A549 (cell line): ENCODE measurements at regions not wholly inside any gene's neighbourhood (a gene's known extent, or its start where the extent isn't known, plus 50 kb on each side); places are given as distances from the start of the nearest gene placed in this dataset.
A peak's percentile ranks its signal among the peaks of the same experiment; 100 is the strongest.

Source experiments
- ATAC-seq, 2 experiments: fragments of 200-7000 bp in 1 of 2; fragments of >200 bp in 1 of 2; cut with Nextera tagmentation in 1 of 2; cut with Tn5 transposase in 1 of 2; 3 replicates each; pipeline versions ENCODE4 v1.8.0 to v1.9.1; 2018 to 2020; ENCODE audit warnings: mild to moderate bottlenecking in 1 of 2, moderate library complexity in 1 of 2
- CTCF ChIA-PET: fragments of 300-600 bp; sonication (Branson Sonifier 250); formaldehyde crosslinking; extraction: SDS; loops from one replicate; lab custom pipeline; 2021; ENCODE audit warnings: antibody characterized with exemption, inconsistent platforms; lab: Yijun Ruan, JAX
- POLR2A ChIA-PET: fragments of 350-600 bp; formaldehyde crosslinking; extraction: SDS; loops from one replicate; lab custom pipeline; 2021; ENCODE audit warnings: antibody characterized with exemption, inconsistent platforms; lab: Yijun Ruan, JAX
- DNase-seq, 2 experiments: peaks; one replicate each; pipeline versions ENCODE4 v3.0.0 to v3.0.0-alpha.2; 2011 to 2016; ENCODE audit warnings: low read depth in 1 of 2, low spot score in 1 of 2
- FAIRE-seq: peaks from 2 replicates; lab custom pipeline; 2011; peaks lifted over from hg19 to GRCh38; lab: Jason Lieb, UNC
- H3K27ac ChIP-seq, 2 experiments: fragments of >200 bp; sonication (Bioruptor Twin); formaldehyde crosslinking; 3 replicates each; pipeline ENCODE4 v1.5.1; 2016 to 2017
- H3K4me1 ChIP-seq: fragments of >200 bp; sonication (Bioruptor Twin); formaldehyde crosslinking; 3 replicates; pipeline ENCODE4 v1.6.1; 2016
- H3K4me2 ChIP-seq: fragments of >200 bp; sonication (Bioruptor Twin); formaldehyde crosslinking; 3 replicates; pipeline ENCODE4 v1.6.1; 2016
- H3K4me3 ChIP-seq: fragments of >200 bp; sonication (Bioruptor Twin); formaldehyde crosslinking; 3 replicates; pipeline ENCODE4 v1.5.1; 2016
- H3K9me3 ChIP-seq: fragments of >200 bp; sonication (Bioruptor Twin); formaldehyde crosslinking; 3 replicates; pipeline ENCODE4 v1.6.1; 2016
- BHLHE40 ChIP-seq: IDR thresholded peaks from 2 replicates; pipeline ENCODE4 v1.6.1; 2012; ENCODE audit warnings: low read depth, low read length, inconsistent platforms
- EHF ChIP-seq: fragments of 250-450 bp; sonication (Bioruptor Pico); IDR thresholded peaks from 2 replicates; pipeline ENCODE4 v1.5.0; 2020; ENCODE audit warnings: mild to moderate bottlenecking
- EHMT2 ChIP-seq: fragments of 200-600 bp; sonication (generic); IDR thresholded peaks from 2 replicates; pipeline ENCODE4 v1.6.1; 2016; ENCODE audit warnings: antibody characterized with exemption, low read depth, mild to moderate bottlenecking, moderate library complexity
- EP300 ChIP-seq, 2 experiments: fragments of >200 bp; sonication (Bioruptor Twin); formaldehyde crosslinking; IDR thresholded peaks; 2 replicates in 1 of 2; 3 replicates in 1 of 2; pipeline ENCODE4 v1.6.1; 2016 to 2017
- FOSB ChIP-seq: fragments of 250-450 bp; sonication (Bioruptor Pico); IDR thresholded peaks from 2 replicates; pipeline ENCODE4 v1.5.0; 2020; ENCODE audit warnings: mild to moderate bottlenecking, moderate library complexity
- FOSL2 ChIP-seq, 2 experiments: fragments of 450-650 bp in 1 of 2; fragments of >200 bp in 1 of 2; sonication (Bioruptor Twin) in 1 of 2; formaldehyde crosslinking; IDR thresholded peaks; 2 replicates each; pipeline versions ENCODE4 v1.5.0 to v1.6.1; 2016 to 2020; ENCODE audit warnings: mild to moderate bottlenecking in 1 of 2, moderate library complexity in 1 of 2
- JUN ChIP-seq, 2 experiments: fragments of >200 bp; sonication (Bioruptor Twin); formaldehyde crosslinking; IDR thresholded peaks; 2 replicates in 1 of 2; 3 replicates in 1 of 2; pipeline ENCODE4 v1.6.1; 2016 to 2017
- JUNB ChIP-seq: fragments of >200 bp; sonication (Bioruptor Twin); formaldehyde crosslinking; IDR thresholded peaks from 2 replicates; pipeline ENCODE4 v1.6.1; 2016
- KDM1A ChIP-seq: fragments of 200-600 bp; sonication (generic); IDR thresholded peaks from 2 replicates; pipeline ENCODE4 v1.6.1; 2016; ENCODE audit warnings: low read depth, mild to moderate bottlenecking
- MAX ChIP-seq: IDR thresholded peaks from 2 replicates; pipeline ENCODE4 v1.6.1; 2012
- RCOR1 ChIP-seq: fragments of 150-350 bp; IDR thresholded peaks from 2 replicates; pipeline ENCODE4 v1.6.1; 2014; ENCODE audit warnings: antibody characterized with exemption, low read length, low read depth
- RNF2 ChIP-seq: fragments of 200-600 bp; sonication (generic); IDR thresholded peaks from 2 replicates; pipeline ENCODE4 v1.6.1; 2016; ENCODE audit warnings: low read depth, mild to moderate bottlenecking, antibody characterized with exemption, moderate library complexity, borderline replicate concordance
- SMC3 ChIP-seq: fragments of >200 bp; sonication (Bioruptor Twin); formaldehyde crosslinking; IDR thresholded peaks from 3 replicates; pipeline ENCODE4 v1.6.1; 2018; ENCODE audit warnings: inconsistent platforms
- ZNF302 ChIP-seq: fragments of 250-450 bp; sonication (Bioruptor Pico); IDR thresholded peaks from 2 replicates; pipeline ENCODE4 v1.9.0; 2021; ENCODE audit warnings: inconsistent platforms, mild to moderate bottlenecking, moderate library complexity
- WGBS: methylation state at CpG from one replicate; pipeline ENCODE4 v1.1.6; 2017; ENCODE audit errors: missing lambda C conversion rate; 5-methylcytosine and 5-hydroxymethylcytosine counted together
- TF ChIP-seq, protein P1 (sequence below): fragments of 200-600 bp; sonication (generic); IDR thresholded peaks from 2 replicates; pipeline ENCODE4 v1.6.1; 2016; ENCODE audit warnings: antibody characterized with exemption, mild to moderate bottlenecking, moderate library complexity
- TF ChIP-seq, protein P2 (sequence below): fragments of 250-450 bp; sonication (Bioruptor Pico); IDR thresholded peaks from 2 replicates; pipeline ENCODE4 v1.5.0; 2020; ENCODE audit warnings: low read depth, mild to moderate bottlenecking, moderate library complexity
- TF ChIP-seq, protein P3 (sequence below): fragments of >200 bp; sonication (Bioruptor Twin); formaldehyde crosslinking; IDR thresholded peaks from 3 replicates; pipeline ENCODE4 v1.6.1; 2016
- TF ChIP-seq, protein P4 (sequence below): fragments of >200 bp; sonication (Bioruptor Twin); formaldehyde crosslinking; IDR thresholded peaks from 3 replicates; pipeline ENCODE4 v1.5.1; 2016

DNA sequence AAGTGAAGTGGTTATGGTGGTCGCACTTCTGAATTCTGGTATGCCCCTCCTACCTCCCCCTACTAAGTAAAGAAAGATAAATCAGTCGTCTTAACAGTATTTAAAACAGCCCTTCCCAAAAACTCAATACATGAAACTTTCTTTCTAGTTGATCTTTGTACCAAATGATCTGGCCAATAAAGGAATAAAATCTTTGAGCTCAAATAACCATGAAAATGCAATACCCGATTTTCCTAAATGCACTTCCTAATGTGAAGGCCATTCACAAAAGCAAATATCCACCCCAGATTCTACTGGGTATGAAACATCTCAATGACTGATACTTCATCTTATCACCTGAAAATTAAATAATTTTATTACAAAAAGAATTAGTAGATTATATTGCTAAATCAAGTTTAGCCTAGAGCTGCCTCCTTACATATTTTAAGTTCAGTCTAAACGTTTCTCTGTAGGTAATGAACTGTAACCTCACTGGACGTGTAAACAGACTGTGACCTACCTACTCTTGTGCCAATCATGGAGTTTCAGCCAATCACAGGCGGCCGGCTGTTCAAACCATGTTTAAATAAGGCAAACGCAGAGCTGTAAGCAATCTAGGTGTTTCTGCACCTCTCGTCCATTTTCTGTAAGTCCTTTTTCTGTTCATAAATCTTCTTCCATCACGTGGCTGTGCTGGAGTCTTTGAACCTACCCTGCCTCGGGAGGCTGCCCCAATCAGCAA lies 146.9 kb upstream of the AKR1E2 start:
- Histone ChIP-seq H3K9me3 (no peaks in the 10 kb centered on the region), H3K4me1 (peaks cover 41% of the 10 kb centered on the region)
- TF ChIP-seq FOSB (no peak), EHMT2 (no peak), FOSL2 (IDR thresholded peaks at IDR 0.05) (no peak), FOSL2 (CRISPR knock-in tag; IDR thresholded peaks at IDR 0.05) (no peak), RNF2 (no peak), KDM1A (no peak), SMC3 (no peak), RCOR1 (no peak), ZNF302 (CRISPR knock-in tag) (no peak)
- TF ChIP-seq, protein P1, sequence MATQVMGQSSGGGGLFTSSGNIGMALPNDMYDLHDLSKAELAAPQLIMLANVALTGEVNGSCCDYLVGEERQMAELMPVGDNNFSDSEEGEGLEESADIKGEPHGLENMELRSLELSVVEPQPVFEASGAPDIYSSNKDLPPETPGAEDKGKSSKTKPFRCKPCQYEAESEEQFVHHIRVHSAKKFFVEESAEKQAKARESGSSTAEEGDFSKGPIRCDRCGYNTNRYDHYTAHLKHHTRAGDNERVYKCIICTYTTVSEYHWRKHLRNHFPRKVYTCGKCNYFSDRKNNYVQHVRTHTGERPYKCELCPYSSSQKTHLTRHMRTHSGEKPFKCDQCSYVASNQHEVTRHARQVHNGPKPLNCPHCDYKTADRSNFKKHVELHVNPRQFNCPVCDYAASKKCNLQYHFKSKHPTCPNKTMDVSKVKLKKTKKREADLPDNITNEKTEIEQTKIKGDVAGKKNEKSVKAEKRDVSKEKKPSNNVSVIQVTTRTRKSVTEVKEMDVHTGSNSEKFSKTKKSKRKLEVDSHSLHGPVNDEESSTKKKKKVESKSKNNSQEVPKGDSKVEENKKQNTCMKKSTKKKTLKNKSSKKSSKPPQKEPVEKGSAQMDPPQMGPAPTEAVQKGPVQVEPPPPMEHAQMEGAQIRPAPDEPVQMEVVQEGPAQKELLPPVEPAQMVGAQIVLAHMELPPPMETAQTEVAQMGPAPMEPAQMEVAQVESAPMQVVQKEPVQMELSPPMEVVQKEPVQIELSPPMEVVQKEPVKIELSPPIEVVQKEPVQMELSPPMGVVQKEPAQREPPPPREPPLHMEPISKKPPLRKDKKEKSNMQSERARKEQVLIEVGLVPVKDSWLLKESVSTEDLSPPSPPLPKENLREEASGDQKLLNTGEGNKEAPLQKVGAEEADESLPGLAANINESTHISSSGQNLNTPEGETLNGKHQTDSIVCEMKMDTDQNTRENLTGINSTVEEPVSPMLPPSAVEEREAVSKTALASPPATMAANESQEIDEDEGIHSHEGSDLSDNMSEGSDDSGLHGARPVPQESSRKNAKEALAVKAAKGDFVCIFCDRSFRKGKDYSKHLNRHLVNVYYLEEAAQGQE, result no peak
- TF ChIP-seq, protein P2, sequence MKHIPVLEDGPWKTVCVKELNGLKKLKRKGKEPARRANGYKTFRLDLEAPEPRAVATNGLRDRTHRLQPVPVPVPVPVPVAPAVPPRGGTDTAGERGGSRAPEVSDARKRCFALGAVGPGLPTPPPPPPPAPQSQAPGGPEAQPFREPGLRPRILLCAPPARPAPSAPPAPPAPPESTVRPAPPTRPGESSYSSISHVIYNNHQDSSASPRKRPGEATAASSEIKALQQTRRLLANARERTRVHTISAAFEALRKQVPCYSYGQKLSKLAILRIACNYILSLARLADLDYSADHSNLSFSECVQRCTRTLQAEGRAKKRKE, result no peak
- TF ChIP-seq, protein P3, sequence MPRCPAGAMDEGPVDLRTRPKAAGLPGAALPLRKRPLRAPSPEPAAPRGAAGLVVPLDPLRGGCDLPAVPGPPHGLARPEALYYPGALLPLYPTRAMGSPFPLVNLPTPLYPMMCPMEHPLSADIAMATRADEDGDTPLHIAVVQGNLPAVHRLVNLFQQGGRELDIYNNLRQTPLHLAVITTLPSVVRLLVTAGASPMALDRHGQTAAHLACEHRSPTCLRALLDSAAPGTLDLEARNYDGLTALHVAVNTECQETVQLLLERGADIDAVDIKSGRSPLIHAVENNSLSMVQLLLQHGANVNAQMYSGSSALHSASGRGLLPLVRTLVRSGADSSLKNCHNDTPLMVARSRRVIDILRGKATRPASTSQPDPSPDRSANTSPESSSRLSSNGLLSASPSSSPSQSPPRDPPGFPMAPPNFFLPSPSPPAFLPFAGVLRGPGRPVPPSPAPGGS, result no peak
- TF ChIP-seq, protein P4, sequence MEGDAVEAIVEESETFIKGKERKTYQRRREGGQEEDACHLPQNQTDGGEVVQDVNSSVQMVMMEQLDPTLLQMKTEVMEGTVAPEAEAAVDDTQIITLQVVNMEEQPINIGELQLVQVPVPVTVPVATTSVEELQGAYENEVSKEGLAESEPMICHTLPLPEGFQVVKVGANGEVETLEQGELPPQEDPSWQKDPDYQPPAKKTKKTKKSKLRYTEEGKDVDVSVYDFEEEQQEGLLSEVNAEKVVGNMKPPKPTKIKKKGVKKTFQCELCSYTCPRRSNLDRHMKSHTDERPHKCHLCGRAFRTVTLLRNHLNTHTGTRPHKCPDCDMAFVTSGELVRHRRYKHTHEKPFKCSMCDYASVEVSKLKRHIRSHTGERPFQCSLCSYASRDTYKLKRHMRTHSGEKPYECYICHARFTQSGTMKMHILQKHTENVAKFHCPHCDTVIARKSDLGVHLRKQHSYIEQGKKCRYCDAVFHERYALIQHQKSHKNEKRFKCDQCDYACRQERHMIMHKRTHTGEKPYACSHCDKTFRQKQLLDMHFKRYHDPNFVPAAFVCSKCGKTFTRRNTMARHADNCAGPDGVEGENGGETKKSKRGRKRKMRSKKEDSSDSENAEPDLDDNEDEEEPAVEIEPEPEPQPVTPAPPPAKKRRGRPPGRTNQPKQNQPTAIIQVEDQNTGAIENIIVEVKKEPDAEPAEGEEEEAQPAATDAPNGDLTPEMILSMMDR, result no peak
- TF ChIP-seq, all 56 proteins: peak for 0
- Histone ChIP-seq H3K27ac (peak overlapping the region; percentile 86 to 87), H3K4me2 (peak overlapping the region; percentile 79), H3K4me3 (no peak overlapping the region)
- DNase-seq, result no peak
- ChIA-PET CTCF (interaction anchor here (0.6 kb wide), 1 partner anchor 1439 kb away, joined by 3 read pairs; no protein-coding TSS in a partner anchor), POLR2A (interaction anchor here (2.3 to 3.2 kb wide), 2 partner anchors 47 to 894 kb away, joined by 11 to 15 read pairs; partner anchors contain the start of gene KLF6)
- ATAC-seq, result no peak
- FAIRE-seq, result peak; percentile 28
- WGBS, result 86% methylated on average over 11 of the region's 11 CpGs

DNA sequence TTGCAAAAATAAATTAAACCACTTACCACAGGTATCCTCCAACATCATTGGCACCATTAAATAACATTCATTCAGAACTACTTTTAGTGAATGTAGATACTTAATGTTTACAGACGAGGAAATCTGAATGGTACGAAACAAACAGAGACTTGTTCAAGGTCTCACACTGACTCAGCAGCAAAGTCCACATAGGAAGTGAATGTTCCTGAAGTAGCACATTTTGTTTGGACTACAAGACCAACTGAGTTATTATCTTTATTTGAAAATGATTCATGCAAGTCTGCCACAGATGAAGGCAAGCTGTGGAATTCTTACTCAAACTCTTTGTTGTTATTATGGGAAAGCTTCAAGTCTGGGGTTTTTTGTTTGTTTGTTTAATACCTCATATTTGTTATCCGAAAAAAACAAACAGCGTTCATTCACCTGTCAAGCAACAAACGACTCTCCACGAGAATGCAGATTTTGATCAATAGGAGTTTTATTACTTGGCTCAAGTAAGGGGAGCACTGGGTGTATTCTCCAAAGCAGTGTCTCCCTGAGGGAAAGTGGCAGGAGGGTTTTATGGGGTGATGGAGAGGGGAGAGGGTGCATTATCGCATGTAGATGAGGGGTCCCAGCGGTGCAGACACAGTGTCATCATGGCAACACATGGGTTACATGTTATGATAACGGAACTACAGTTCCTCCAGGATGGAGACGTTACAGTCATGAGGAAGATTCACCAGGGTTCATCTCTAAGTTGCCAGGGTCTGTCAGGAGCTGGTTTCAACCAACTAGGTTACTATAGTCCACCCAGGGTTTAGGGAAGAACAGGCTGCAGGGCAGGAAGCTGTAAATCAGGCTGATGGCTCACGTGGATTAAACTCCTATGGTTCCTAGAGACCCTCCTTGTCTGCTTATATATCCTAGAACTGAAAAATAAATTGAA lies 147.7 kb upstream of the AKR1E2 start:
- ATAC-seq (peak; percentile 88 to 94), FAIRE-seq (peak; percentile 97), DNase-seq (peak; percentile 28 to 93)
- 27% methylated on average over 11 of the region's 11 CpGs for WGBS
- peak overlapping the region; percentile 86 to 87 for H3K27ac ChIP-seq
- H3K9me3 ChIP-seq, result no peaks in the 10 kb centered on the region
- H3K4me3 ChIP-seq, result peak overlapping the region; percentile 5; the same call in 1 of the 3 replicates
- H3K4me2 ChIP-seq, result peak overlapping the region; percentile 79
- peaks cover 46% of the 10 kb centered on the region for H3K4me1 ChIP-seq
- ChIA-PET CTCF (interaction anchor here (0.6 to 2.1 kb wide), 2 partner anchors 22 to 1438 kb away, joined by 3 to 7 read pairs; no protein-coding TSS in a partner anchor), POLR2A (interaction anchor here (1.0 to 3.2 kb wide), 4 partner anchors 26 to 893 kb away, joined by 3 to 15 read pairs (median 8); partner anchors contain the start of gene KLF6)
- no peak for TF ChIP-seq EHF (CRISPR knock-in tag)
- TF ChIP-seq FOSL2 (IDR thresholded peaks at IDR 0.05), result peak; percentile 77
- TF ChIP-seq FOSL2 (CRISPR knock-in tag; IDR thresholded peaks at IDR 0.05), result peak; percentile 92
- peak in 1 of 2 experiments; percentile 46; a peak in 2 of 5 replicates for TF ChIP-seq EP300 (IDR thresholded peaks at IDR 0.05)
- TF ChIP-seq JUNB, result peak; percentile 75
- TF ChIP-seq JUN (IDR thresholded peaks at IDR 0.05), result peak; percentile 31 to 85; a peak in 3 of 5 replicates
- no peak for TF ChIP-seq BHLHE40
- TF ChIP-seq MAX, result peak; percentile 61
- TF ChIP-seq, protein P3, result 0 out of 3 replicates have a peak, but pooled peaks have one; percentile 13
